ENCODE measurements at regions not wholly inside any gene's neighbourhood (a gene's known extent, or its start where the extent isn't known, plus 50 kb on each side); places are given as distances from the start of the nearest gene placed in this dataset.
"Not testable (repeated sequence)": the region's sequence is repeated elsewhere in the genome, so short reads cannot be mapped to it uniquely, and the experiment has no call there.

- no peak for DNase-seq (ENCODE audit: low spot score)
Observed at GRCh38 chr3:150357923-150358607, 50.0 kb upstream of the TSC22D2 start.

GRCh38 chr3:150357140-150357539 lies 51.0 kb upstream of the TSC22D2 start:
- no peak for DNase-seq (ENCODE audit: low spot score)

GRCh38 chr3:150355574-150355973 lies 52.5 kb upstream of the TSC22D2 start:
- no peak for DNase-seq (ENCODE audit: low spot score)

GRCh38 chr3:150352931-150353330 lies 55.2 kb upstream of the TSC22D2 start:
- DNase-seq (ENCODE audit: low spot score) = no peak

- DNase-seq (ENCODE audit: low spot score) = no peak
Observed at GRCh38 chr3:150351398-150351797, 56.7 kb upstream of the TSC22D2 start.

- no peak for DNase-seq (ENCODE audit: low spot score)
Observed at GRCh38 chr3:150349314-150350097, 58.6 kb upstream of the TSC22D2 start.

- peak; percentile 15 for DNase-seq (ENCODE audit: low spot score)
Observed at GRCh38 chr3:150348500-150348899, 59.6 kb upstream of the TSC22D2 start.

GRCh38 chr3:150346981-150347863 lies 60.9 kb upstream of the TSC22D2 start:
- no peak for DNase-seq (ENCODE audit: low spot score)

GRCh38 chr3:150346266-150346665 lies 61.8 kb upstream of the TSC22D2 start:
- DNase-seq (ENCODE audit: low spot score) = no peak

GRCh38 chr3:150345021-150345538 lies 63.0 kb upstream of the TSC22D2 start:
- DNase-seq (ENCODE audit: low spot score) = no peak

- DNase-seq (ENCODE audit: low spot score) = no peak
Observed at GRCh38 chr3:150344079-150344759, 63.9 kb upstream of the TSC22D2 start.

GRCh38 chr3:150342896-150343467 lies 65.1 kb upstream of the TSC22D2 start:
- DNase-seq (ENCODE audit: low spot score) = no peak

GRCh38 chr3:150341891-150342290 lies 66.2 kb upstream of the TSC22D2 start:
- no peak for DNase-seq (ENCODE audit: low spot score)

- DNase-seq (ENCODE audit: low spot score) = not testable (repeated sequence)
Observed at GRCh38 chr3:150336363-150336762, 71.7 kb upstream of the TSC22D2 start.

GRCh38 chr3:150335631-150336030 lies 72.5 kb upstream of the TSC22D2 start:
- no peak for DNase-seq (ENCODE audit: low spot score)

- no peak for DNase-seq (ENCODE audit: low spot score)
Observed at GRCh38 chr3:150334974-150335373, 73.1 kb upstream of the TSC22D2 start.

- DNase-seq (ENCODE audit: low spot score) = no peak
Observed at GRCh38 chr3:150333477-150333876, 74.6 kb upstream of the TSC22D2 start.

GRCh38 chr3:150331978-150332568 lies 76.0 kb upstream of the TSC22D2 start:
- DNase-seq (ENCODE audit: low spot score) = no peak

GRCh38 chr3:150330872-150331271 lies 77.2 kb upstream of the TSC22D2 start:
- DNase-seq (ENCODE audit: low spot score) = no peak

- DNase-seq (ENCODE audit: low spot score) = no peak
Observed at GRCh38 chr3:150330174-150330573, 77.9 kb upstream of the TSC22D2 start.

GRCh38 chr3:150329408-150329807 lies 78.7 kb upstream of the TSC22D2 start:
- no peak for DNase-seq (ENCODE audit: low spot score)
